ENCODE measurements at regions not wholly inside any gene's neighbourhood (a gene's known extent, or its start where the extent isn't known, plus 50 kb on each side); places are given as distances from the start of the nearest gene placed in this dataset.

GRCh38 chr11:32290783-32291182 is 144.6 kb downstream of the WT1 start:
- in situ Hi-C loops (cut with MboI; ENCODE audit: low sequenced_read_pairs in 4 of 4): no loop called here
- intact Hi-C loops (cut with DNase I; ENCODE audit: low total_unique reads): no loop called here

GRCh38 chr11:32297611-32298011 is 137.7 kb downstream of the WT1 start:
- no peak overlapping the region for H3K27ac ChIP-seq
- no peak overlapping the region for H3K4me3 ChIP-seq
- intact Hi-C loops (cut with DNase I; ENCODE audit: low total_unique reads) (no loop called here), in situ Hi-C loops (cut with MboI; ENCODE audit: low sequenced_read_pairs in 4 of 4) (no loop called here)
- TF ChIP-seq CTCF (IDR thresholded peaks at IDR 0.05 in 4 of 5, conservative IDR thresholded peaks at IDR 0.05 in 1 of 5) (no peak), POLR2A (IDR thresholded peaks at IDR 0.05) (no peak)
- ATAC-seq: no peak
- H3K27me3 ChIP-seq: no peaks in the 10 kb centered on the region
- H3K4me1 ChIP-seq: no peaks in the 10 kb centered on the region
- no peaks in the 10 kb centered on the region for H3K9me3 ChIP-seq
- no peaks in the 10 kb centered on the region for H3K36me3 ChIP-seq
- DNase-seq: no peak

More at GRCh38 chr11:32290783-32291182, 144.6 kb downstream of the WT1 start:
- ATAC-seq (no peak), DNase-seq (no peak)
- Histone ChIP-seq H3K36me3 (no peaks in the 10 kb centered on the region), H3K27ac (no peak overlapping the region), H3K9me3 (no peaks in the 10 kb centered on the region), H3K4me3 (no peak overlapping the region), H3K27me3 (no peaks in the 10 kb centered on the region), H3K4me1 (no peaks in the 10 kb centered on the region)
- TF ChIP-seq POLR2A (IDR thresholded peaks at IDR 0.05) (no peak), CTCF (IDR thresholded peaks at IDR 0.05 in 4 of 5, conservative IDR thresholded peaks at IDR 0.05 in 1 of 5) (no peak)

GRCh38 chr11:32302826-32303225 is 132.5 kb downstream of the WT1 start:
- Histone ChIP-seq H3K4me3 (no peak overlapping the region), H3K4me1 (no peaks in the 10 kb centered on the region), H3K27me3 (no peaks in the 10 kb centered on the region), H3K9me3 (no peaks in the 10 kb centered on the region), H3K27ac (no peak overlapping the region), H3K36me3 (no peaks in the 10 kb centered on the region)
- DNase-seq (no peak), ATAC-seq (no peak)
- TF ChIP-seq POLR2A (IDR thresholded peaks at IDR 0.05) (no peak), CTCF (IDR thresholded peaks at IDR 0.05 in 4 of 5, conservative IDR thresholded peaks at IDR 0.05 in 1 of 5) (no peak)
- in situ Hi-C loops (cut with MboI; ENCODE audit: low sequenced_read_pairs in 4 of 4): loop anchor here in 1 of 4 donors (25.0 kb wide), 1 partner anchor 484 kb away; the partner anchor contains the start of gene CCDC73
- intact Hi-C loops (cut with DNase I; ENCODE audit: low total_unique reads): no loop called here

- Histone ChIP-seq H3K9me3 (no peaks in the 10 kb centered on the region), H3K36me3 (no peaks in the 10 kb centered on the region), H3K27ac (no peak overlapping the region), H3K4me1 (no peaks in the 10 kb centered on the region), H3K27me3 (no peaks in the 10 kb centered on the region), H3K4me3 (no peak overlapping the region)
- in situ Hi-C loops (cut with MboI; ENCODE audit: low sequenced_read_pairs in 4 of 4): loop anchor here in 1 of 4 donors (25.0 kb wide), 1 partner anchor 483 kb away; the partner anchor contains the start of gene CCDC73
- intact Hi-C loops (cut with DNase I; ENCODE audit: low total_unique reads): no loop called here
- DNase-seq (no peak), ATAC-seq (no peak)
- TF ChIP-seq POLR2A (IDR thresholded peaks at IDR 0.05) (no peak), CTCF (IDR thresholded peaks at IDR 0.05 in 4 of 5, conservative IDR thresholded peaks at IDR 0.05 in 1 of 5) (no peak)
These were observed 130.8 kb downstream of the WT1 start for GRCh38 chr11:32304521-32304920.

- intact Hi-C loops (cut with DNase I; ENCODE audit: low total_unique reads): no loop called here
- Histone ChIP-seq H3K4me1 (no peaks in the 10 kb centered on the region), H3K27me3 (no peaks in the 10 kb centered on the region), H3K36me3 (no peaks in the 10 kb centered on the region), H3K9me3 (no peaks in the 10 kb centered on the region), H3K4me3 (no peak overlapping the region), H3K27ac (no peak overlapping the region)
- in situ Hi-C loops (cut with MboI; ENCODE audit: low sequenced_read_pairs in 4 of 4): loop anchor here in 1 of 4 donors (25.0 kb wide), 1 partner anchor 482 kb away; the partner anchor contains the start of gene CCDC73
- no peak for ATAC-seq
- no peak for DNase-seq
- no peak for TF ChIP-seq CTCF (IDR thresholded peaks at IDR 0.05 in 4 of 5, conservative IDR thresholded peaks at IDR 0.05 in 1 of 5)
- TF ChIP-seq POLR2A (IDR thresholded peaks at IDR 0.05): no peak
These were observed 129.9 kb downstream of the WT1 start for GRCh38 chr11:32305460-32305859.

All from gastrocnemius medialis (tissue), 4 donors.